ENCODE measurements at regions not wholly inside any gene's neighbourhood (a gene's known extent, or its start where the extent isn't known, plus 50 kb on each side); places are given as distances from the start of the nearest gene placed in this dataset.
"Not testable (repeated sequence)": the region's sequence is repeated elsewhere in the genome, so short reads cannot be mapped to it uniquely, and the experiment has no call there.

DNA sequence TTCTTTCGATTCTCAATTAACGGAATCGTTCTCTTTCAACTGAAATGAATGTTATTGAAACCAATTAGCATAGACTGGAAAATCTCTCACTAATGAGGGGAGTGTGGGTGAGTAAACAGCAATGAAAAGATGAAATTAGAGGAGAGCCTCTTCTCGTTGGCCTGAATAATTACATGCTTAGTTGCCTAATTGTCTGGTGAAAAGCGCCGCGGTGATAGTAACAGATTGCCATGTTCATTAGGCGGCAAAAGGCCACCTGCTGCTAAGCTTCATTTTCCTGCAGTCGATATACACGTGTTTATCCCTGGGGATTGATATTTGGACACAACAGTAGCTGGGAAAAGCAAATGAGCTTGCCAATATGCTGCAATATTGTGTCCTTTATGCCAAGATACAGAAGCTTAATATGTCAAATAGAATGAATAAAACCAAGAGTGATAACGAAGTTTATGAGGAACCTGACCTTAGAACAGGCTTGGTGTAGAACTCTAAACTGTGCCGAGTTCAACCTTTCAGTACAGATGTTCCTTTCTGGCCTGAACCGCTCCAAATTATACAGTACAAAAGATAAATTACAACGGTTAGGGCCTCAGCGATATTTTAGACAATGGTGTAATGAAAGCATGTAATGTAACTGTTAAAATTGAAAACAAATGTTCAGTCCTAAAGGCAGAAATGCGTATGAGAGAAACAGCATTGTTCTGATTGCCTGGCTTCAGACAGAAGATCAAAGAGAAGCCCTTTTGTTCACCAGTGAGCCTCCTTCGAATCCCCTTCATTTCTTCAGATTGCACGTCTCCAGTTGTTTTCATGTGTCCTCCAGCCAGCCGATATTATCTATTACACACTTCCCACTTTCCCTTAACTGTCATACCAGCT lies 185.2 kb downstream of the SHOX2 start:
- no peak for DNase-seq (ENCODE audit: low spot score)

DNA sequence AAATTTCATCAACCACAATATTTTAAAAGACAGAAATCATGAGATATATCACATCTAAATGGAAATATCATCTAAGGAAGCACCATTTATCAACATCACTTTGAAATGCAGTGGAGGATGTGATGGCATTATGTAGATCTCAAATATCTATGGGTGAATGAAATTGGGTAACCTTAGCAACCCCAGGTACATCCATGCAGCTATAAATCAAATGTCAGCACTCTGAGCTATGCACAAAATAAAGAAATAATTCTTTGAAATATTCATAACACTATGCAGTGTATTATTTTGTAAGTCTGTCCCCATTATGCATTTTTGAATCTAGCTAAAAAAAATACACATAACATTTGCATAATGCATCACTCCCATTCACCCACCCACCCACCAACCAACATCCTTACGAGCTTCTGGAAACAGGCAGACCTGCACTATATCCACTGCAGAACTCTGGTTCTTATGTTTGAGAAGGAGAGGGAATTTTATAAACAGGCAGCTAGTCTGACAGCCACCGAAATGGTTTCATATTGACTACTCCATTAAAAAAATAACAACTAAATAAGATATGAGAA lies 186.8 kb downstream of the SHOX2 start:
- DNase-seq (ENCODE audit: low spot score): no peak

DNA sequence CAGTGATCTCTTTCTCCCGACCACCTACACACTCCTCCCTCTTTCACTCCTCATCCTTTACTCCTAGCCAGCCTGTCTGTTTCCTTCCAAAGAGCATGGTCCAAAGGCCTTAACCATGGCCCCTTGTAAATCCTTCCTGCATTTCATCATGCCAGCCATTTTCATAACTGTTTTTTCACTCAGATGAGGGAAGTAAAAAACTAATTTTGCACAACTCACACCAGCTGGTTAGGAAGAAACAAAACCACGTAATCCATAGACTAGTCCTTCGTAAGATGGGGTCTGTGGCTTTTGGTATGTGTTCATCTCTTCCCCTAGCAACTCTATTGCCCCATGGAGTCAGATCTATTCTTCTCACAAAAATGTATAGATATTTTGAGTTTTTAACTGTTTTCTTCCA lies 187.8 kb downstream of the SHOX2 start:
- DNase-seq (ENCODE audit: low spot score): no peak

DNA sequence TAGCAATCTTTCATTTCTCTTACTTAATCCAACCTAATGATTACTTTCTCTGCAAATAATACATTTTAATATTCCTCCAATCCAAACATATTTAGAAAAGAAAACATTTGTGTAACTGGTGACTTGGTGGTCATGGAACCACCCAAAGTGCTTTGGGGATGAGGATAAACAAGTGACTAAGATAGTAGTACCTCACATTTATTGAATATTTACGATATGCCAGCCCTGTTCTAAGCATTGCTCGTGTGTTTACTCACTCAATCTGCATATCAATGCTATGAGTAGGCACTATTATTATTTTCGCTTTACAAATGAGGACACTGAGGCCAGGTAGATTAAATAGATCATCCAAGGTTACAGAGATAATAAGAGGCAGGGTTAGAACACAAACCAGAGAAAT lies 189.5 kb downstream of the SHOX2 start:
- DNase-seq (ENCODE audit: low spot score): no peak

DNA sequence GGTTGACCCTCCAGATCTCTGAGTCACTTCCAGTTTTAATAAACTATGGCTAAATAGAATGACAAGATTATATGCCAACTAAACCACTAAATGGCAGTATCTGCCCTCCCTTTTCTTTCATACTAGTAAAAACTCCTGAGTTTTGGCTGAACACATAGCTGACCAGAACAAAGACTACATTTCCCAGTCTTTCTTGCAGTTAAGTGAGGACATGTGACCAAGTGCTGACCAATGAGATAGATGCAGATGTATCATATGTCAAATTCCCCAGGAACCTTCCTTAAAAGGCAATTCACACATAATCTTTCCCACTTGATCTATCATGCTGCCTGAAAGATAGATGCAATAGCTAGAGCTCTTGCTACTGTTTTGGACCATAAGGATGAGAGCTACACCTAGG lies 191.3 kb downstream of the SHOX2 start:
- DNase-seq (ENCODE audit: low spot score): no peak

DNA sequence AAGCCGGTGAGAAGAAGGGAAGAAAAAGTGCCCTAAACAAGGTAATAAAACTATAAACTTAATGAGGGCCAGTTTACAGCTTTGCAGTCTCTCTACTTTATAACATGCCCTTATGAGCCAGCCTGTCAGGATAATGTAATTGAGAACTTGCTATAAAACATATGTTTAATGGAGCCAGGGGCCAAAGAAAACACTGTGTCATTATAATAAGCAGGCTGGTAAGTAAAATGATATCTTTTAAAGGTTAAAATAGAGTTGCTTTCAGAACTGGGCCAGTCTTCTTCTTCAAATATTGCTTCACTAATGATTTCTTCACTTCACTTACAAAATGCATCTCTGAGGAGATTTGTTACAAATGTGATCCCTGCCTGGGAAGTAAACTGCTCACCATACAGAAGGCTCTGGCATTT lies 192.5 kb downstream of the SHOX2 start:
- DNase-seq (ENCODE audit: low spot score): no peak

DNA sequence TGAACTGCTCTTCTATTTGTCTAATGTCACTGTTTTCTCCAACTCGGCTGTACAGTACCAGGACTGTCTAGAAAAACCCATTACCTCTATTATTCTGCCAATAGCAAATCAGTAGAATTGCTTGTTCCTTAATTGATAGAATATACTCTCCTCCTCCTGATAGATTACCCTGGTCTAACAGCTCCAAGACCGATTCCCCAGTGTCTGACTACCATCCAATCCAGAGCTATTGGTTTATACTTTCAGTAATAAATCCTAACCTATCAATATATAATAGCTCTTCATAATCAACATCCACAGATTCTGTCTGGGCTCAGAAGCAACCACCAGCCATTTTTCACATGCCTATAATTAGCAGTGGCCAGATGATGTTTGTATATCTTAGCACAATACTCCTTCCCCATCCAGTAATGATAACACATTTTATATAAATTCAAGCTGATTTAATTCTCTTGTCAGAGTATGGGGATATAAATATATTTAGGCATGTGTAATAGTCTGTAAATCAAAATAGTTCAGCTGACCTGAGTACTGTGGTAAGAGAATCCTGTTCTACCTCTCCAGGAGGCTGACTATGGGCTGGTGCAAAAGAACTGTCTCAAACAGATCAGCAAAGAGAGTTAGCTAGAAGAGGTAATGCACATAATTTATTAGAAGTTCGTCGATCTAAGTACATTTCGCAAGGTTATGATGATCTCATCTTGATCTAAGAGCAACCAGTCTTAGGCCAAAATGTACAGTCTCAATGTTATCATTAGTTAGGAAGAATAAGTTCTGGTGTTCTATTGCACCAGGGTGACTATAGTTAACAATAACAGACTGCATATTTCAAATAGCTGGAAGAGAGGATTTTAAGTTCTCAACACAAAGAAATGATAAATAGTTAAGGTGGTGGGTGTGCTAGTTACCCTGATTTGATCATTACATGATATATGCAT lies 193.4 kb downstream of the SHOX2 start:
- DNase-seq (ENCODE audit: low spot score): no peak

DNA sequence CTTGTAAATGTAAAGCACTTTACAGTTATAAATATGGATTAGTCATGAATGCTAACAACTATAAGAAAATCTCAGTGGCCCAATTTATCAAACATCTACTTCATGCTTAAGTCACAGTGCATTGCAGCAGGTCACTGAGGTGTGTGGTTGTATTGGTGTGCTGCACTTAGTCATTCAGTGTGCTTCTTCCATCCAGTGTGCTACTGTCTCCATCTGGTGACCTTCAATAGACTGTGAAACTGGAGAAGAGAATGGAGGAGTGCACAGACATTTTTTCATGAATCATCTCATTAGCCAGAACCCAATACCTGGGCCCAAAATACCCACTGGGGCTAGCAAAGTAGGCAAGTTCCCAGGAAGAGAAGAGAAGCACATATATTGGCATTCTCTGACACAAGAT lies 199.6 kb downstream of the SHOX2 start:
- DNase-seq (ENCODE audit: low spot score): no peak

DNA sequence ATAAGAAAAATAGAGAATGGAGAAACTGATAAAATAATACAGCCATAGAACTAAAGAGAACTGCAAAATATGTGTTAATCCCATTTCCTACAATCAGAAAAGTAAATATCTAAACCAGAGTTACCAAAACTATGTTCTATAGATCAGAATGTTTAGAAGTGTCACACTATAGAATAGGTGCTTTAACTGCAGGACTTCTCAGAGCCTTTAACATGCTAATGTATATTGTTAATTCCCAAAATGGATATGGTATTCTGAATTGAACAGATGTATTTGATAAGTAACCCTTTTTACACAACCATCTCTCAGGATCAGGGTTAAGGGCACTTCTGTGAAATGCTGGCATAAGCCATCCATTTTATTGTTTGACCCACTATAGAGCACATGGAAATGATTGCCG lies 200.3 kb downstream of the SHOX2 start:
- no peak for DNase-seq (ENCODE audit: low spot score)

DNA sequence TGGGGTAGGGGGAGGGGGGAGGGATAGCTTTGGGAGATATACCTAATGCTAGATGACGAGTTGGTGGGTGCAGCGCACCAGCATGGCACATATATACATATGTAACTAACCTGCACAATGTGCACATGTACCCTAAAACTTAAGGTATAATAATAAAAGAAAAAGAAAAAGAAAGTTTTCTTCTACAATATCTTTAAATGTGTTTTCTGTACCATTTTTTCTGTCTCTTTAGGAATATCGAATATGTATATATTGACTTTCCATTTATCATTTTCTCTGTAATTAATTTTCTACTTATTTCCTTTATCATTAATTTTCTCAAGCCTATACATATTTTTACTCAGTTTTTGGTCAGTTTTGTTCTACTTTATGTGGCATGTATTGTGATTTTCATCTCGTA lies 203.5 kb downstream of the SHOX2 start:
- not testable (repeated sequence) for DNase-seq (ENCODE audit: low spot score)

DNA sequence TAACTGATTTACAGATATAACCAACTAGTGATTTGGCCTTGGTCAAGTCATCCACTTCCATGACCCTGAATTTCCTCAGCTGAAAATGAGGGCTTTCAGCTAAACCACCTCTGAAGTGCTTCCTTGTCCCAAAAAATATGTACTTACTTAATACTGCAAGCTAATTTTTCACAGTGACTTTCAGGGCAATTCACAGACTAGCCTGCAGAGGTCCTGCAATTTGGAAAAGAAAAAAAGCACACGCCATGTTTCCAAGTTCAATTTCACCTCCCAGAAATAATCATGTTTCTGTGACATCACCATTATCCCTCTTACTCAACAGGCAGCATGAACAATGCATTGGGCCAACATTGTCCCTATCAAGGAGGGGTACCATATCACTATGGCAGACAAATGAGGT lies 218.2 kb downstream of the SHOX2 start:
- peak; percentile 15 for DNase-seq (ENCODE audit: low spot score)

DNA sequence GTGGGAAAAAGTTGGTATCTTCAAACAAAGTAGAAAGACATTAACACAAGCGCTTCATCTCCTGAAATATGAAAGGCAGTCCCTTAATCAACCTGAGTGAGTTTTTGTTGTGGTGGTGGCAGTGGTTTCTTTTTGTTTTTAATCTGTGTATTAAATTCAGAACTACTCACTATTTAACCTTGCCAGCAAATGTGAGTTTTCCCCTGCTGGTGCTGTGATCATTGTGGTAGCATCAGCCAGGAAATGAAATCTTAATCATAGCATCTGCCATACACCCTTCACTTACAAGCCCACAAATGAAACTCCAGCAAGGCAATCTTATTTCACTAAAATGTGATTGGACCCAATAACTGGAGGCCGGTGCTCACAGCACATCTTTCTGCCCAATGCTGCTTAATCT lies 229.7 kb downstream of the SHOX2 start:
- no peak for DNase-seq (ENCODE audit: low spot score)

DNA sequence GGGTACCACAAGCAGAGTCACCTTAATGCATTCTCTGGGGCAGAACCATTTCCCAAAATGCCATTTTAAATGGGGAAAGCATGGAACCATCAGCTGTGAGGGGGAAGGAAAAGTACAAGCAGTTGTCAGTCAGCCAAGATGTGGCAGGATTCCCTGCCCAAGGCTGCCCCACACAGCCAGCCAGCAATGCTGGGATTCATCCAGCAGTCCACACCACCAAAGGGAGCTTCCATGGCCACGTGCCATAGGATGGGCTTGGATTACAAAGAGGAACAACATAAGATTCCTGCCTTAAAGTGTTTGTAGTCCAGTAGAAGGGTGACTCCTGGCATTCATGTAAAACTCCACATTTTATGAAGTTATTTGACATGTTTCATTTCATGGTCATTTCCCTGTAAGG lies 233.3 kb downstream of the SHOX2 start:
- DNase-seq (ENCODE audit: low spot score): no peak

DNA sequence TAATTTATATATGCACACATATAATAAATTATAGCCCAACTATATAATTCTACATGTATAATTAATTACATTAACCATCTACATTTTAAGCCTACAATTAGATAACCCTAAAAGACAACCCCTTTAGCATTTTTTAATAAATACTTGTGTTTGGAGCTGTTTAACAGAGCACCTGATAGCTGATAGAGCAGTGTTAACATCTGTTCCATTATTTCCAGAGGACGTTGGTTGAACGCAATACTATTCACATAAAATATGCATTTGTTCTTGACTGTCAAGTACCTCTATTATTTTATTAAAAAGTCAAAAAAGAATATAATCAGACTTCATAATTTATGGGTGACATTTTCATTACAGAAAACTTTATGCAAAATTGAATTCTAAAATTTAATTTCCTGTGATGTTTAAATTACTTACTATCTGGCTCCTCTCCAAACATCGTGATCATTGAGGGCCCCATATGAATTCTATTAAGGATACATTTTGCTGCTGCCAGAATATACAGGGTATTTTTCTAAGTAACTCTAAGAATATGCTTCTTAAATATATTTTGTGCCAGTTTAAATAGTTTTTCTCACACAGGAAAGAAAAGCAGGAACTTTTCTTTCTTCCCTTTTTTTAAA lies 234.3 kb downstream of the SHOX2 start:
- no peak for DNase-seq (ENCODE audit: low spot score)

DNA sequence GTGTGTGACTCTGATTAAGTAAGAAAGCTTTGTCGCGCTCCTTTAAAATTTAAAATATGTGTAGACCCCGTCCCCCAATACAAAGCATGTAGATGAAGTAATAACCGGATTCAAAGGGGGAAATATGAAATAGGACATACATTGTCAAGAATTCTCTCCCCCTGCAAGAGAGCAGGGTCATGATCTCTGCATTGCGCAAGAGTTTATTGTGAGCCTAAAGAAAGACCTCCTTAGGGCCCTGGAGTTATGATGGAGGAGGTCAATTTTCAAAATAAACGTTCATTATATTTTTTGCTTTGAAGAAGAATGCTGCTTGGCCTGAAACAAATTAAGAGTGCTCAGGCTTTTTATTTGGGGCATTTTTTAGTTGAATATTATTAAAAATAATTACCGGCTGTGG lies 235.0 kb downstream of the SHOX2 start:
- DNase-seq (ENCODE audit: low spot score): no peak

DNA sequence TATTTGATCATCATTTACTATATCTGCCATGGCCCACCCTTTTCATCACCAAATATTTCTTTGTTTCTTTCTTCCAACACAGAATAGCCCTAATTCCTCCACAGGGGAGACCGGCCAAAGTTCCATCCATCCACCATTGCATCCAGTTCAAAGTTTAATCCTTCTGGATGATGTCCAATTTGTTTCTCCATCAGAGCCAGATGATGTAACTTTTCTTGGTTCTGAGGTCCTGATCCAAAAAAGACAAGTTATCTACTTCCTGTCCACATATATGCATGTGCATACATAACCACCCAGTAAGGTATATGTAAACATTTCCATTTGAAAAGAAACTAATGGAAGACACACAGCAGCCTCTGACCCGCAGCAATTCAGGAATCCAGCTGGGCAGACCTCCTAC lies 237.3 kb downstream of the SHOX2 start:
- no peak for DNase-seq (ENCODE audit: low spot score)

DNA sequence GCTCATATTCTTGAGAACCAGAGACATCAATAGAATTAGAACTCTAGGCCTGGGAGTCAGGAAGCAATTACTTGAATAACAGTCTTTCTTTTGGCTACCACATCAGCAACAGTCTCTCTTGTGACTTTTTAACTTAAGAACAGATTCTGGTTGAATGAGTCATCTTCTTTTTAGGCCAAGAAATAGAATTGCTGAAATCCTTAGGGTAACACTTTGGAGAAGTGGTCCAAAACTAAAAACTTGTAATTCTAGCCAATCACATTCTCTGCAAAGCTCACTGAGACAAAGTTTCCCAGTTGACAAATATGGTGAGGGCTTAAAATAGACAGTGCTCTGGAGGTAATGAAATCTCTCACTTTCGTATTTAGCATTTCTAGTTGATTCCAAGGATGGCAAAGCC lies 238.0 kb downstream of the SHOX2 start:
- no peak for DNase-seq (ENCODE audit: low spot score)

DNA sequence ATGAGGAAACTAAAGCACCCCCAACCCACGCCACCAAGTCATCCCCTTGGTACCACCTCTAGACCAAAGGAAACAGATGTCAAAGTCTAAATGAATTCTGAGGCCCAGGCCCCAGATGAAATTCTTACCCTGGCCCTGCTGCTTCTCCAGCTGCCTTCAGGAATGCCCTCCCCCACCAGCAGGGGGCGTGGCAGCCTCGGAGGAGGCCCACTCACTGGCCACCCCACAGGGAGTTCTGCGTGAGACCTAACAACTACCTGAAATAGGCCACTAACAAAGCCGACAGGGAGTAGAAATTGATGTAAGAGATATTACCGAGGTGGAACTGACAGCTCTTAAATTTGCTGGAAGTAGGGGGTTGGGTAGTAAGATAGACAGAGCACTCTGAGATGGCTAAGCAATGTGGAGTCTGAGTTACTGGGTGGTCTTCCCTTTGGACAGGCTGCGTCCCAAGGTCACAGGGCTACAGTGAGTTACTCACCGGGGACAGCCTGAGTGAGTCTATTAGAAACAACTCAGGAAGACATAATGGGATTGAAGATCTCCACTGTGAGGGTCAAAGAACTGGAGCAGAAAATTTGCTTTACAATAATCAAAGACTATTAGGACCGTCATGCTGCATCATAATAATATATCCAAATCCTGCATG lies 240.7 kb downstream of the SHOX2 start:
- DNase-seq (ENCODE audit: low spot score): peak; percentile 47

DNA sequence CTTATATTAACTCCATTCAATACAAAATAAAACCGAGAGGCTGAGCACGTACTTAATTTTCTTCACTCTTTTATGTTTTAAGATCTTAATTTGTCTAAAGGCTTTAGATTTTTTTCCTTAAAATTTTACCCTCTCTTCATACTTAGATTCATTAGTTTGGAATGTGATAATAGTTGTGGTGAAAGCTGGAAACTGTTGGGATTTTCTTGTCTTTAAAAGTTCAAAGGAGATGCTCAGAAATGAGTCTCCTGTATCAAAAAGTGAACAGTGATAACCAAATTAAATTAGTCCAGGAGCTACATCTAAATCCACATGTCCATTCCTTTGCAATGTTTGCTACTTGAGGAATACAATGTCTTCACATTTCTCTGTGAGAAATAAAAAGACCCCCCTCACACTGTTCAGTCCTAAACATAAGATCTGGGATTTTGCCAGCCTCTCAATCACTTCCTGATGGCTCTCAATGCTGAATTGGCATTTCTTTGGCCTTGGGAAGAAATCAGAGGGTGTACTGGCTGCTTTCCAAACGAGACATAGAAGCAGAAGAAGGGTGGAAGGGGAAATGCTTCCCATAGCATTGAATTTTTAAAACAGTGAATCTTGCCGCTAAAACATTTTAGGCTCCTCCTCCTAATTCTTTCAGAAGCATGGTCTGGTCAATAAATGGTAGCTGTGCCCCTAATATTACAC lies 245.0 kb downstream of the SHOX2 start:
- DNase-seq (ENCODE audit: low spot score): no peak

DNA sequence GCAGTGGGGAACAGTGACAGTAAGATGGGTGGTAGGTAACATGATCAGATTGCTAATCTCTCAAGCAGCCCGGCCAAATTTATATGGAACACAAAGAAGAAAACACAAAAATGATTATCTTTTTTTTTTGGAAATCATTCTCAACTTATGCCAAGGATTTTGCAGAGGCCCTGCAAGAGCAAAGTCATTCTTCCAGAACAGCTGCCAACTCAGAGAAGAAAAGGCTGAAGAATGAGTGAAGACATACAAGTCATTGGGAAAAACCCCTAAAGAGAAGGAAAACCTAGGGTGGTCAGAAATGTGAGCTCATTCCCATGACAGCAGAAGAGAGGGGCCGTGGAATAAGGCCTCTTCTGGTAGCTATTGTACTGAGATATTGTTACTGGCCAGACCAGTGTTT lies 246.7 kb downstream of the SHOX2 start:
- DNase-seq (ENCODE audit: low spot score): no peak

DNA sequence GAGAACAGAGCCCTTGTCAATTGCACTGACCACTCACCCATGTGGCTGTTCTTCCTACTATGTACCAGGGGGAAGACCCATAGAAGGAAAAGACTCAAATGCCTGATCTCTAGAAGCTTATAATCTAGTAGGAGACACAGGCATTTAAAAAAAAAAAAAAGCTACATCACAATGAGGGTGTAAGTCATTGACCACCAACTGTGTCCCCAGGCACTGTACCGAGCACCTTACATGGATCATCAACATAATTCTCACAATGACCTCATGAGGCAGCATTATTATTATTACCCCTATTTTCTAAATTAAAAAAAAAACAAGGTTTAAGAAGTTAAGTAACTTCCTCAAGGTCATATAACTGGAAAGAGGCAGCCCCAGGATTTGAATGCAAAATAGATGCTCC lies 247.4 kb downstream of the SHOX2 start:
- no peak for DNase-seq (ENCODE audit: low spot score)
